ENCODE measurements at regions not wholly inside any gene's neighbourhood (a gene's known extent, or its start where the extent isn't known, plus 50 kb on each side); places are given as distances from the start of the nearest gene placed in this dataset.

- no peaks in the 10 kb centered on the region for H3K9me3 Mint-ChIP-seq (ENCODE audit: unreplicated experiment)
- H3K27me3 Mint-ChIP-seq (ENCODE audit: unreplicated experiment), result peaks cover 1% of the 10 kb centered on the region
- no peaks in the 10 kb centered on the region for H3K4me1 Mint-ChIP-seq (ENCODE audit: unreplicated experiment)
- no peak overlapping the region for H3K27ac Mint-ChIP-seq (ENCODE audit: unreplicated experiment)
- TF ChIP-seq, protein P1, sequence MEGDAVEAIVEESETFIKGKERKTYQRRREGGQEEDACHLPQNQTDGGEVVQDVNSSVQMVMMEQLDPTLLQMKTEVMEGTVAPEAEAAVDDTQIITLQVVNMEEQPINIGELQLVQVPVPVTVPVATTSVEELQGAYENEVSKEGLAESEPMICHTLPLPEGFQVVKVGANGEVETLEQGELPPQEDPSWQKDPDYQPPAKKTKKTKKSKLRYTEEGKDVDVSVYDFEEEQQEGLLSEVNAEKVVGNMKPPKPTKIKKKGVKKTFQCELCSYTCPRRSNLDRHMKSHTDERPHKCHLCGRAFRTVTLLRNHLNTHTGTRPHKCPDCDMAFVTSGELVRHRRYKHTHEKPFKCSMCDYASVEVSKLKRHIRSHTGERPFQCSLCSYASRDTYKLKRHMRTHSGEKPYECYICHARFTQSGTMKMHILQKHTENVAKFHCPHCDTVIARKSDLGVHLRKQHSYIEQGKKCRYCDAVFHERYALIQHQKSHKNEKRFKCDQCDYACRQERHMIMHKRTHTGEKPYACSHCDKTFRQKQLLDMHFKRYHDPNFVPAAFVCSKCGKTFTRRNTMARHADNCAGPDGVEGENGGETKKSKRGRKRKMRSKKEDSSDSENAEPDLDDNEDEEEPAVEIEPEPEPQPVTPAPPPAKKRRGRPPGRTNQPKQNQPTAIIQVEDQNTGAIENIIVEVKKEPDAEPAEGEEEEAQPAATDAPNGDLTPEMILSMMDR (IDR thresholded peaks at IDR 0.05; ENCODE audit: unreplicated experiment), result no peak
- no peaks in the 10 kb centered on the region for H3K36me3 Mint-ChIP-seq (ENCODE audit: low read depth, unreplicated experiment)
- no peak for DNase-seq (ENCODE audit: low spot score)
- no peak overlapping the region for H3K4me3 Mint-ChIP-seq (ENCODE audit: unreplicated experiment)
These were observed 185.8 kb upstream of the C11orf87 start for GRCh38 chr11:109236188-109236587.

GRCh38 chr11:109236696-109237095 is 185.3 kb upstream of the C11orf87 start:
- Mint-ChIP-seq H3K36me3 (ENCODE audit: low read depth, unreplicated experiment) (no peaks in the 10 kb centered on the region), H3K27me3 (ENCODE audit: unreplicated experiment) (peaks cover 1% of the 10 kb centered on the region), H3K27ac (ENCODE audit: unreplicated experiment) (no peak overlapping the region), H3K4me3 (ENCODE audit: unreplicated experiment) (no peak overlapping the region), H3K9me3 (ENCODE audit: unreplicated experiment) (no peaks in the 10 kb centered on the region), H3K4me1 (ENCODE audit: unreplicated experiment) (no peaks in the 10 kb centered on the region)
- no peak for DNase-seq (ENCODE audit: low spot score)
- TF ChIP-seq, protein P1 (IDR thresholded peaks at IDR 0.05; ENCODE audit: unreplicated experiment), result no peak

GRCh38 chr11:109237636-109238035 is 184.4 kb upstream of the C11orf87 start:
- TF ChIP-seq, protein P1 (IDR thresholded peaks at IDR 0.05; ENCODE audit: unreplicated experiment), result no peak
- Mint-ChIP-seq H3K4me3 (ENCODE audit: unreplicated experiment) (no peak overlapping the region), H3K4me1 (ENCODE audit: unreplicated experiment) (no peaks in the 10 kb centered on the region), H3K36me3 (ENCODE audit: low read depth, unreplicated experiment) (no peaks in the 10 kb centered on the region), H3K9me3 (ENCODE audit: unreplicated experiment) (no peaks in the 10 kb centered on the region), H3K27me3 (ENCODE audit: unreplicated experiment) (peaks cover 1% of the 10 kb centered on the region), H3K27ac (ENCODE audit: unreplicated experiment) (no peak overlapping the region)
- DNase-seq (ENCODE audit: low spot score), result no peak

DNA sequence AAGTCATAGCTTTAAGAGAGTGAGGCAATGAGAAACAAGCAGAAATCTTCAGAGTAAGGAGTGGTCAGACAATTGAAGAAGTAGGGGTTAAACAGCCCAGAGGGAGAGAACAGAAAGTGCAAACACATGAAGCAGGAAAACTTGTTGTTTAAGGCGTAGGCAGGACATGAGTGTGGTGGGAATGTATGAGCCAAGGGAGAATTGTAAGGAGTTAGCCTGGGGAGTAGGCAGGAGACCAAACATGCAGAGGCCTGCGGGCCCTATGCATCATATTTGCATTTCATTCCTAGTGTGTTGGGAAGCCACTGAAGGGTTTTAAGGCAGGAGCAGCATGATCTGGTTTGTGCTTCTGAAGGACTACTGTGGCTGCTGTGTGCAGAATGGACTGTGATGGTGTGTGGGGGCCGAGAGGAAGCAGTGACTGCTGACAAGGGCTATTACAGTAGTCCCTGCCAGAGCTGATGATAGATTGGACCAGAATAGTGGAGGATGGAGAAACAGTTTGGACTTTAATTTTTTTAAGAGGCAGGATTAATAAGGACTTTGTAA is 179.9 kb upstream of the C11orf87 start:
- DNase-seq (ENCODE audit: low spot score), result no peak
- Mint-ChIP-seq H3K27ac (ENCODE audit: unreplicated experiment) (no peak overlapping the region), H3K4me1 (ENCODE audit: unreplicated experiment) (no peaks in the 10 kb centered on the region), H3K9me3 (ENCODE audit: unreplicated experiment) (no peaks in the 10 kb centered on the region), H3K36me3 (ENCODE audit: low read depth, unreplicated experiment) (no peaks in the 10 kb centered on the region), H3K27me3 (ENCODE audit: unreplicated experiment) (no peaks in the 10 kb centered on the region), H3K4me3 (ENCODE audit: unreplicated experiment) (no peak overlapping the region)
- TF ChIP-seq, protein P1 (IDR thresholded peaks at IDR 0.05; ENCODE audit: unreplicated experiment), result no peak

GRCh38 chr11:109247071-109247470 is 174.9 kb upstream of the C11orf87 start:
- no peaks in the 10 kb centered on the region for H3K36me3 Mint-ChIP-seq (ENCODE audit: low read depth, unreplicated experiment)
- H3K9me3 Mint-ChIP-seq (ENCODE audit: unreplicated experiment), result no peaks in the 10 kb centered on the region
- no peaks in the 10 kb centered on the region for H3K27me3 Mint-ChIP-seq (ENCODE audit: unreplicated experiment)
- DNase-seq (ENCODE audit: low spot score), result no peak
- TF ChIP-seq, protein P1 (IDR thresholded peaks at IDR 0.05; ENCODE audit: unreplicated experiment), result no peak
- no peak overlapping the region for H3K4me3 Mint-ChIP-seq (ENCODE audit: unreplicated experiment)
- no peak overlapping the region for H3K27ac Mint-ChIP-seq (ENCODE audit: unreplicated experiment)
- no peaks in the 10 kb centered on the region for H3K4me1 Mint-ChIP-seq (ENCODE audit: unreplicated experiment)
